HCT116 (cell line): ENCODE measurements at regions not wholly inside any gene's neighbourhood (a gene's known extent, or its start where the extent isn't known, plus 50 kb on each side); places are given as distances from the start of the nearest gene placed in this dataset.

Experiments
- ATAC-seq: fragments of 200-7000 bp; cut with Tn5 transposase; 2 replicates; pipeline ENCODE4 v1.9.1; 2020; ENCODE audit warnings: mild to moderate bottlenecking, moderate library complexity
- BruUV-seq: library from RNA; stranded (reverse); fragments of 400-500 nt; replicated peaks from 2 replicates; lab custom pipeline; 2021; lab: Mats Ljungman, UMichigan
- CTCF ChIA-PET: fragments of 300-600 bp; sonication (Branson Sonifier 250); formaldehyde crosslinking; loops from one replicate; lab custom pipeline; 2021; ENCODE audit warnings: antibody characterized with exemption; lab: Charles Lee
- POLR2A ChIA-PET: fragments of 300-600, 350-600 bp; sonication (Branson Sonifier 250); formaldehyde crosslinking; loops from one replicate; lab custom pipeline; 2021; ENCODE audit warnings: antibody characterized with exemption; lab: Charles Lee
- RAD21 ChIA-PET, 2 experiments: fragments of 300-600 bp; sonication (Branson Sonifier 250); formaldehyde crosslinking; loops; one replicate each; lab custom pipeline; 2023; ENCODE audit warnings: low total read pairs in 2 of 2; ENCODE audit not compliant: uncharacterized antibody in 2 of 2, unreplicated experiment in 2 of 2, low non-redundant PET in 1 of 2; lab: Charles Lee
- DNase-seq: peaks from one replicate; pipeline ENCODE4 v3.0.0-alpha.2; 2010; ENCODE audit warnings: low read depth, low spot score
- H2AFZ ChIP-seq: fragments of 200-600 bp; shearing (Covaris generic), sonication (generic); 2 replicates; pipeline ENCODE4 v1.6.1; 2017; ENCODE audit warnings: low read depth, mixed run types, mixed read lengths, antibody characterized with exemption, low read length; ENCODE audit not compliant: poor library complexity, severe bottlenecking
- H3K27ac ChIP-seq: 2 replicates; pipeline ENCODE4 v1.5.1; 2012; ENCODE audit warnings: low read depth, low read length
- H3K27me3 ChIP-seq: fragments of 200-600 bp; sonication (generic); 2 replicates; pipeline ENCODE4 v1.6.1; 2016; ENCODE audit warnings: mixed run types, low read length, mixed read lengths; ENCODE audit not compliant: insufficient read depth
- H3K36me3 ChIP-seq, 2 experiments: fragments of 200-500 bp in 1 of 2; fragments of 200-600 bp in 1 of 2; sonication (Bioruptor generic) in 1 of 2; sonication (generic) in 1 of 2; 2 replicates each; pipeline versions ENCODE4 v1.5.1 to v1.6.1; 2014 to 2016; ENCODE audit warnings: low read length in 2 of 2, inconsistent platforms in 1 of 2, mixed read lengths in 1 of 2, mixed run types in 1 of 2; ENCODE audit not compliant: insufficient read depth in 2 of 2, control insufficient read depth in 1 of 2
- H3K4me1 ChIP-seq, 2 experiments: fragments of 200-600 bp in 1 of 2; sonication (generic) in 1 of 2; 2 replicates each; pipeline versions ENCODE4 v1.5.1 to v1.6.1; 2012 to 2017; ENCODE audit warnings: low read length in 2 of 2, inconsistent platforms in 1 of 2, mild to moderate bottlenecking in 1 of 2, mixed read lengths in 1 of 2, mixed run types in 1 of 2, moderate library complexity in 1 of 2; ENCODE audit not compliant: insufficient read depth in 2 of 2, control insufficient read depth in 1 of 2
- H3K4me2 ChIP-seq: fragments of 200-600 bp; sonication (generic); 2 replicates; pipeline ENCODE4 v1.6.1; 2017; ENCODE audit warnings: mixed run types, low read length, mixed read lengths
- H3K4me3 ChIP-seq, 2 experiments: fragments of 200-600 bp in 1 of 2; sonication (generic) in 1 of 2; replicated peaks in 1 of 2; 2 replicates each; pipeline ENCODE4 v1.5.1; 2011 to 2016; ENCODE audit warnings: low read length in 2 of 2, control low read depth in 1 of 2, low read depth in 1 of 2, mild to moderate bottlenecking in 1 of 2, mixed read lengths in 1 of 2, mixed run types in 1 of 2
- H3K79me2 ChIP-seq: fragments of 200-600 bp; sonication (generic); 2 replicates; pipeline ENCODE4 v1.6.1; 2017; ENCODE audit warnings: mild to moderate bottlenecking, mixed run types, low read length, moderate library complexity, mixed read lengths; ENCODE audit not compliant: insufficient read depth
- H3K9ac ChIP-seq: fragments of 200-600 bp; sonication (generic); 2 replicates; pipeline ENCODE4 v1.6.1; 2016; ENCODE audit warnings: low read length, mixed read lengths
- H3K9me2 ChIP-seq: fragments of 200-600 bp; sonication (generic), shearing (Covaris generic); 2 replicates; pipeline ENCODE4 v1.6.1; 2017; ENCODE audit warnings: mixed run types, mild to moderate bottlenecking, moderate library complexity; ENCODE audit not compliant: insufficient read depth
- H3K9me3 ChIP-seq, 2 experiments: fragments of 200-500 bp in 1 of 2; fragments of 200-600 bp in 1 of 2; sonication (Bioruptor generic) in 1 of 2; sonication (generic) in 1 of 2; 2 replicates each; pipeline ENCODE4 v1.6.1; 2014 to 2017; ENCODE audit warnings: low read length in 2 of 2, mixed read lengths in 2 of 2, inconsistent platforms in 1 of 2, low read depth in 1 of 2, mild to moderate bottlenecking in 1 of 2, mixed run types in 1 of 2, moderate library complexity in 1 of 2; ENCODE audit not compliant: control insufficient read depth in 1 of 2, insufficient read depth in 1 of 2
- H4K20me1 ChIP-seq: fragments of 200-600 bp; sonication (generic), shearing (Covaris generic); 2 replicates; pipeline ENCODE4 v1.6.1; 2017; ENCODE audit warnings: mixed run types, mild to moderate bottlenecking, moderate library complexity; ENCODE audit not compliant: insufficient read depth
- CBX3 ChIP-seq: IDR thresholded peaks from 2 replicates; pipeline ENCODE4 v1.6.1; 2012; ENCODE audit warnings: low read depth
- ELF1 ChIP-seq: IDR thresholded peaks from 2 replicates; pipeline ENCODE4 v1.6.1; 2012; ENCODE audit warnings: low read depth, borderline replicate concordance
- EZH2 ChIP-seq: fragments of 200-600 bp; sonication (generic); IDR thresholded peaks from 2 replicates; pipeline ENCODE4 v1.6.1; 2017; ENCODE audit warnings: antibody characterized with exemption, mixed run types
- MAX ChIP-seq: IDR thresholded peaks from 2 replicates; pipeline ENCODE4 v1.6.1; 2012
- REST ChIP-seq: IDR thresholded peaks from 2 replicates; pipeline ENCODE4 v1.6.1; 2012; ENCODE audit warnings: low read depth
- ZNF274 ChIP-seq: fragments of 200-500 bp; sonication (Bioruptor generic); IDR thresholded peaks from 2 replicates; pipeline ENCODE4 v1.6.1; 2014; ENCODE audit warnings: mild to moderate bottlenecking, low read depth, low read length, inconsistent platforms
- intact Hi-C: fragments of 100-400 bp; cut with micrococcal nuclease; formaldehyde crosslinking; loops from 2 replicates; pipeline ENCODE4 v1.10.0; 2022
- TF ChIP-seq, protein P1 (sequence below): IDR thresholded peaks from 2 replicates; pipeline ENCODE4 v1.6.1; 2012

DNA sequence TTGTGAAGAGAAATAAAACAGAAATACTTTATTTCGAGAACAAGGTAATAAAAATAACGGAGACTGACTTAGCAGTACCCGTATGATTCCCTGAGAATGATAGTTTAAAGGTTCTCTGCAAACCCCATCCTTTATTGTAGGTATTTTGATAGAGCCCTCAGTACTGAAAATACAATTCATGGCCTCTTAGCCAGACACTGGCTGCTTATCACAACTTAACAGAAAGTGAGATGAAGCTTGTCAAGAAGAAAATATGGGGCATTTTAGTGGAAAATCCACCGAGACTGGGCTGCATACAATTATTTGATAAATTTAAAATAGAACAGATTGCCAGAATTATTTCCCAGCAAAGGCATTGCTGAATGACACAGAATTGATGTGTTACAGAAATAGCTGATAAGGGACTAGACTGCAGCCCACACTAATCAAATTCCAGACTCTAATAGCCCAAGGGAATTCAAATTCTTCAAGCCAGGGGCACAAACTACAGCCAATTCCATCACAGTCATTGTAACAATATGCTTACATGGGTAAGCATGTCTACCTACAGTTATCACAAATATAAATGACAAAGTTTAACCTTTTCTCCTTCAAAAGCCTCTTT lies 521.9 kb downstream of the PLOD2 start:
- Histone ChIP-seq H3K36me3 (no peaks in the 10 kb centered on the region), H4K20me1 (no peaks in the 10 kb centered on the region), H3K27ac (no peak overlapping the region), H2AFZ (no peak overlapping the region), H3K4me1 (no peaks in the 10 kb centered on the region), H3K4me3 (no peak overlapping the region), H3K4me2 (no peak overlapping the region), H3K9ac (no peak overlapping the region), H3K9me3 (no peaks in the 10 kb centered on the region), H3K27me3 (no peaks in the 10 kb centered on the region), H3K9me2 (no peaks in the 10 kb centered on the region), H3K79me2 (no peaks in the 10 kb centered on the region)
- ATAC-seq (no peak), DNase-seq (no peak)
- CTCF ChIA-PET = no interaction called here
- no peak for TF ChIP-seq ZNF274
- no peak for TF ChIP-seq CBX3
- no peak for TF ChIP-seq MAX
- no peak for TF ChIP-seq EZH2
- TF ChIP-seq ELF1 = no peak
- TF ChIP-seq REST = no peak
- TF ChIP-seq, protein P1, sequence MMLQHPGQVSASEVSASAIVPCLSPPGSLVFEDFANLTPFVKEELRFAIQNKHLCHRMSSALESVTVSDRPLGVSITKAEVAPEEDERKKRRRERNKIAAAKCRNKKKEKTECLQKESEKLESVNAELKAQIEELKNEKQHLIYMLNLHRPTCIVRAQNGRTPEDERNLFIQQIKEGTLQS = no peak
- intact Hi-C loops = no loop called here
- POLR2A ChIA-PET = no interaction called here
- BruUV-seq = no TSS peak
- RAD21 ChIA-PET = no interaction called here
